Femur (tissue), 1 donor: ENCODE measurements at regions not wholly inside any gene's neighbourhood (a gene's known extent, or its start where the extent isn't known, plus 50 kb on each side); places are given as distances from the start of the nearest gene placed in this dataset.
"Not testable (repeated sequence)": the region's sequence is repeated elsewhere in the genome, so short reads cannot be mapped to it uniquely, and the experiment has no call there.

ENCODE experiments used
- DNase-seq: peaks from one replicate; pipeline ENCODE4 v3.0.0-alpha.2; 2017

DNA sequence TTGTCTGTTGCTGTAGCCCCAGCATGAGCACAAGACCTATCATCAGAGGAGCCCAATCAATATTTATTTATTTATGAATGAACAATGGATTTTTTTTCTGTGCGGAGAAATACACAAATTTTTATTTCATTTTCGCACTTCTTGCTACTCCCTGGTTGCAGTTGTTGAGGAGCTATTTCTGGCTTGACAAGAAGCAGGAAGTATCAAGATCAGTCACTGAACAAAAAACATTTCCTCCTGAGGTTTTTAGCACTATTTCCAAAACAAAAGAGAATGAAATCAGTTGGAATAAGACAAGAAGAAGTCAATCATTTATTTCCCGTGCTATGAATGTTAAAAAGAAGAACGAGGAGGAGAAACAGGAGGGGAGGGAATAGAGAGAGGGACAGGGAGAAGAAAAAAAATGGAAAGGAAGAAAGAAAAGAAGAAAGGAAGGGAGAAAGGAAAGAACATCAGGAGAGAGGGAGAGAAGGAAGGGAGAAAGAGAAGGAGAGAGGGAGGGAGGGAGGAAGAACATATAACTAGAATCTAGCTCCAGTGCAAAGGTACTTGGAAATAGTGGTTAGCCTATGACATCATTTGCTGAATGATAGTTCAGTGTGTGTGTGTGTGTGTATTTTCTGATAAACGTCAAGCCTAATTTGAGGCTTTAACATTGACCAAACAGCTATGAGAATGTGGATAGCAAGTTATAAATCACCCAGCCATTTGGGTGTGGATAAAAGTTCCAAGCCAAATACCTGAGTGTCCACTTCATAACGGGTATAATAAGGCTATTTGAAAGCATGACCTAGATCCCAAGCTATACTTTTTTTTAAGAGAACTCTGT, 586.0 kb downstream of the EBF1 start:
- DNase-seq: no peak

DNA sequence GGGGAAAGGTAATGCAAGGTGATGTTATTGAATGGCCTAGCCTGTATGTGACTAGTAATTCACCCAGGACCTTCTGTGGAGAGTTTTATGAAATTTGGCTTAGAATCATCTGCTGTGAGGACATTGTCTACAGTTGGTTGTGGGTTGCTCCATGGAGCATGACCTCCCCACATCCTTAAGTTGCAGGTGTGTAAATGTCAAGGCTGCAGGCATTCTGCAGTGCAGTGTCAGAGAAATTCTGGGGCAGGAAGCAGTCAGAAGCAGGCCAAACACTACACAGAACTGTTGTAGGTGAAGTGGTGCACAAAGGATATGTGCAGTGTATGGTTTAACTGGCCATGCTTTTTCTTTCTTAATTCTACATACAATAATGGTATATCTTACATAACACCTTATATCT, 588.3 kb downstream of the EBF1 start:
- DNase-seq: no peak

DNA sequence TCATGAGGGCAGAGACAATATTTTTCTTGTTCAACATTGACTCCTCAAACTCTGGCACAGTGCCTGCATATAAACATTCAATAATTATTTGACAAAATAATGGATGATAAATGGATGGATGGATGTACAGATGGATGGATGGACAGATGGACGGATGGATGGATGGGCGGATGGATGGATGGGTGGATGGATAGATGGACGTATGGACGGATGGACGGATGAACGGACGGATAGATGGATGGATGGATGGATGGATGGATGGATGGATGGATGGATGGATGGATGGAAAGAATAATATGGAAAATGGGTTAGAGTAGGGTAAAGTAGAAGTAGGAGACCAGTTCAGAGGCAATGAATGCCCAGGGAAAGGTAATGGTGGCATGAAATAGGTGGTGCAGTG, 589.2 kb downstream of the EBF1 start:
- DNase-seq: no peak

DNA sequence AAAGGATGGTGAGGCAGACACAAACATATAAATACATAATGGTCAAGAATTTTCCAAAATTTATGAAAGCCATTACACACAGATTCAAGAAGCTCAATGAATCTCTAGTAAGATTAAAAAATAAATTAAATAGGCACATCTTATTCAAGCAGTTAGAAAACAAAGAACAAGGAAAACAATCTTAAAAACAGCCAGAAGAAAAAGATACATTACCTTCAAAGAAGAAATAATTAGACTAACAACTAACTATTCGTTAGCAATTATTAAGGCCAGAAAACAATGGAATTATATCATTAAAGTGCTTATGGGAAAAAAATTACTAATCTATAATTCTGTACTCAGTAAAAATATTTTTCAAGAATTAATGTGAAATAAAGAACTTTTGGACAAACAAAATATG, 593.1 kb downstream of the EBF1 start:
- DNase-seq: no peak

DNA sequence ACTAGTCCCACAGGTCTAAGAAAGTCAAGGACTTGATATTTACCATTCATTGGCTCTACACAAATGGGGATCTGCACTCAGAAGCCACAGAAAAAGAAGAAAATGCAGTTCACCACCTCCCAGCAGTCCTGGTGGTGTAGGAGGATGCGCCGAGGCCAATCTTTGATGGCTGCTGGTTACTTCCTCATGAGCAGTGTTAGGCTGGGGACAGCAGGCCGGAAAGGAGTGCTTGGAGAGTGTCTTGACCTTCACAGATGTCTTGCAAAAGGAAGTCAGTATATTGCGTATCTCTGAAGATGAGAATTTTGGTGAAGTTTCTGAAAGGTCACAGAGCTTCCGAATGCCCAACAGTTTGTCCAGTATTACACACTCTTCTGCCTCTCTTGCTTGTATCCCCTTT, 597.0 kb downstream of the EBF1 start:
- no peak for DNase-seq

DNA sequence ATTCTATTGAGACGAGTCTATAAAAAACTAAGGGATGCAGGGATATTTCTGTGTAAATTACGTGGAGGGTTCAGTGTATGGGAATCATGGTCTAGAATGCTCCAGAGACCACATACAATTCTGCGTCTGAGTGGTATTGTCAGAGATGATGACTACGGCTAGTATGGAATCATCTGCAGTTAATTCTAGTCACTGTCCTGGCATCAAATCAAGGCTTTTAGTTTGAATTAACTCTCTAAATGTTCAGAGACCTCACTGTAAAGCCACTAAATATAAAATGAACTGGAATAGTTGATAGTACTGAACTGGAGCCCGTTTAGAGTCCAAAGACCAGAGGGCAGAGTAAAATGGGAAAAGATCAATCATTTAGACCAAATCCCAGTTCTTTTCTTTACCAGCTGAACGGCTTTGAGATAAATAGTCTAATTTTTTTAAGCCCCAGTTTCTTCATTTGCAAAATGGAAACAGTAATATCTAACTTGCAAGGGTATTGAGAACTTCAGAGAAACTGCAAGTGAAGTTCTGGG, 599.8 kb downstream of the EBF1 start:
- no peak for DNase-seq

DNA sequence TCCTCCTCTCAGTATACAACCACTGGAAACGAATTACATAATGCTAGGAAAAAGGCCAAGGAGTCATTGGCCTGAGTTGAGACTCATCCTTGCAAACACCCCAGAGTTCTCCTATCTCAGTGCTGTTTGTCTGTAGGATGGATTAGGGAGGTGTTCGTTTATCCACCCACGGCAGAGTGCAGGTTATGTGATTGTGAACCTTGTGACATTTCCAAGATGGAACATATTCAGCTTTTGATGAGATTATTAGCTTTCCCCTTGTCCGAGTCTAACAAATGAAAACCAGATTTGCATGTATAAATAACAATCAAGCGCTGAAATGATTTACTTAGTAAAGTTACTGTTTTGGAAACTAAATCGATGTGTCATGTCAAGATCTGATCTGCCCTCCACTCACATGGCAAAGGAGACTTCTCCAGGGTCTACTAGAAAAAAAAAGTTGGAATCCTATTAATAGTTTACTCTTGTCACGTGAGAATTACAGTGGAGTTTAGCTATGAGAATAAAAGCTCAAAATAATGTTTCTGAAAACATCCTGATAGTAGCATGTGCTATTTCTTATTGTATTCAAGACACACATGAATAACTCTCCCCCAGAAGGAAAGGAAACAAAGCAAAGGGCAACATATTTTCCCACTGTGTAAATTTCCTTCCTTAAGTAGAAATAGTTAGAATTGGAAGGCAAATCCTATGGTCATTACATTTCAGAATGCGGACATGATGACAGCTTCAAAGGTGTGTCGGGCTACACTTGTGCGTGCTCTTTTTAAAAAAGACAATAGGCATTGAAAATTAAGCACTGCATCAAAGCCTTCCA, 600.4 kb downstream of the EBF1 start:
- DNase-seq: peak; percentile 73

DNA sequence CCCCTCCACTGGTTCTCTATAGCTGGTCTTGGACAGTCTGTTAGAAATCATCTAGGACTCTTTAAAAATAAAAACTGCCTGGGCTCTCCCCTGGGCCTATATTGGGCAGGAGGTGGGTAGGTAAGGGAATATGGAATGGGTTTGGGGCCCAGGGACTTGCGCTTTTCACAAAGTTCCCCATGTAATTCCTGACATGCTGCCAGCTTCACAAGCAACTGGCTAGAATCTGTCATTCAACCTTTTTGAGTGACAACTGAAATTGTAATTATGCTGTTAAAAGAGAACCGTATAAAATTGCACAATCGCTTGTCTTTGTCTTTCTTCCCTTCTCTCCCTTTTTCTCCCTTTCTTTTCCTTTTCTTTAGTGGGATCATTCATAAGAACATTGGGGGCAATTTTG, 603.1 kb downstream of the EBF1 start:
- DNase-seq: no peak

DNA sequence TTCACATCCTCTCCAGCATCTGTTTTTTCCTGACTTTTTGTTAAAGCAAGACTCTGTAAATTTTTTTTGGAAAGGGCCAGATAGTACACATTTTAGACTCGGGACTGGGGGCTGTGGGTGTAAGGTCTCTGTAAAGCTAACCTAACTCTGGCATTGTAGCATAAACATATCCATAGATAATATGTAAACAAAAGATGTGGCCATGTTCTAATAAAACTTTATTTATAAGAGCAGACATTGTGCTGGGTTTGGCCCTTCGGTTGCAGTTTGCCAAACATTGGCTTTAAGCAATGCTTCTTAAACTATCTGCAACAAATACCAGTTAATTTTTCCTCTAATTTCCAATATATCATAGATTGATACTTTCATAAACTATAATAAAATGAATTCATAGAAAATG, 605.2 kb downstream of the EBF1 start:
- no peak for DNase-seq

DNA sequence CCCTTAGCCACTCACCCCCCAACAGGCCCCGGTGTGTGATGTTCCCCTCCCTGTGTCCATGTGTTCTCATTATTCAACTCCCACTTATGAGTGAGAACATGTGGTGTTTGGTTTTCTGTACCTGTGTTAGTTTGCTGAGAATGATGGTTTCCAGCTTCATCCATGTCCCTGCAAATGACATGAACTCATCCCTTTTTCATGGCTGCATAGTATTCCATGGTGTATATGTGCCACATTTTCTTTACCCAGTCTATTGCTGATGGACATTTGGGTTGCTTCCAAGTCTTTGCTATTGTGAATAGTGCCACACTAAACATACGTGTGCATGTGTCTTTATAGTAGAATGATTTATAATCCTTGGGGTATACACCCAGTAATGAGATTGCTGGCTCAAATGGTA, 605.7 kb downstream of the EBF1 start:
- DNase-seq: not testable (repeated sequence)

DNA sequence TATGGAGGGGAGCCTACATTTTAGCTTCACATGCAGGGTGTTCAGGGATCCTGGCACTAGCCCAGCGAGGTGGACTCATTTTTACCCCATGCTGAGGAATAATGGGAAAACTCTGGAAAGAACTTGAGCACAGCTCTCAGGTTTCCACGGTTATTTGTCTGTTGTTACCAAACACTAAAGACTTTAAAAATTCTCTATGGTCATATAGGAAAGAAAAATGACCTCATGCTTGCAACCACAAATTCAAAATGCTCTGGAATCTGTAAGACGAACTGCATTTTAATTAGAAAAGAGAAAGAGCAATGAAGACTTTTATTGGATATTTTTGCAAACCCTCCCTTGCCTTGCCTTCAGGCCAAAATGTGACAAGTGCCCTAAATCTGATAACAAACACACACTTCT, 606.9 kb downstream of the EBF1 start:
- peak; percentile 68 for DNase-seq

DNA sequence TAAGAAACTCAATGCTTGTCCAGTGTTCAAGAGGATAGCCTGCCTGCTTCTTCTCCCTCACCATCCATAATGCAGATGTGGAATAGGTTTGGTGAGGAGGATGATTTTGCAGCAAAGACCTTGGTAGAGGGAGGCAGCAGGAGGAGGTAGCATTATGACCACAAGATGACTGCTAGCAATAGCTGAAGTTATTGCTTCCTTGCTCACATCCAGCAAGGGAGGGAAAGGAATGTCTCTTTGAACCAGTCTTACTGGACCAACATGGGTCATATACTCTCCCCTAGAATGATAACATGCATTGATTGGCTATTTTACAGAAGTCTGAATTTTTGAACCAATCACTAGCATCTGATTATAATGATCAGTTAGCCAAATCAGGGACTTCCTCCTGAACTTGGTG, 607.6 kb downstream of the EBF1 start:
- DNase-seq: no peak

DNA sequence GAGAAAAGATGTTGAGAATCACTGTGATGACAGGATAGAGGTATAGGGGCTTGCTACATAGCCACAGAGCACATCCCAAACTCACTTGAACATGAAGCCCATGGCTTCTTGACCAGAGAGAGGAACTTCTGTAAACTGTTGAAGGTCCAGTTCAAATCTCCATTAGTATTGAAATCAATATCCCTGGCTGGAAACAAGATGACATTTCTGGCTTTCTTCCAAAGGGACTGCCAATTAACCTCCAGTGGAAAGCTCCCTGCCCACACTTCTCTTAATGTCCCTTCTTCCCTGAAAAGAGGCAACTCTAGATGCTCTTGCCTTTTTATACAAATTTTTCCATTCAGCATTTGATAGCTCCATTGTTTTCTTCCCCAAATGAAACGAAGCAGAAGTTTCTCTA, 612.1 kb downstream of the EBF1 start:
- DNase-seq: no peak

DNA sequence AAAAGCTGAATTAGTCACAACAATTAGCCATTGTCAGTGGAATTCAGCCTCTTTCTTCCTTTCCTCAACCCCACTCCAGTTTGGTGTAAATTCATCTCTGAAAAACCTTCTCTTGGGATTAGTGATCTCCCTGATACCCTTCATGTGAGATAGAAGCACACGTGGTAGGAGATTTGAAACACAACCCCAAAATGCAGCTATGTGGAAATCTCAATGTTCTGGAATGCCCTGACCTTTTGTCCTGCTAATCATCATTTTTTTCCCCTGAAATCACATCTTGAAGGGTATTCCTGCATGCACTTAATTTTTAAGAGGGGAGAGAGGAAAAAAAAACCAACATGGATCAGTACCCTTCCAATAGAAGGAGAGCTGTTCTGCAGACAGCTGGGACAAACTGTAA, 612.6 kb downstream of the EBF1 start:
- no peak for DNase-seq

DNA sequence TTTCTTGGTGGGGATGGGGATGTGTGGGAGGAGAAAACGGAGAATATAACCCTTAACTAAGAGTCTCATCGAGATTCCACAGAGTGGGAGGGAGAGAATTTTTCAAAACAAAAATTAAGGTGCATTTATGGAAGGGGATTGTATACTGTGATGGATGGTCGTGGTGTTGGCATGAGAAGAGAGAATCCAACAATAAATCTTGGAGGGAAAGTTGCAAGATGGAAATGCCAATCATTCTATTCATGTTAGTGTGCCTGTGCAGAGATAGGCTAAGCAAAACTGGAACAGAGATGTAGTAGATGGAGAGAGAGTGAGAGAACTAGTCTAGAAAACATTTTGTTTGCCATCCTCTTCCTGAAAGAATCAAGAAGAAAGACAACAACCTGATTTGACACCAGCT, 613.1 kb downstream of the EBF1 start:
- no peak for DNase-seq

DNA sequence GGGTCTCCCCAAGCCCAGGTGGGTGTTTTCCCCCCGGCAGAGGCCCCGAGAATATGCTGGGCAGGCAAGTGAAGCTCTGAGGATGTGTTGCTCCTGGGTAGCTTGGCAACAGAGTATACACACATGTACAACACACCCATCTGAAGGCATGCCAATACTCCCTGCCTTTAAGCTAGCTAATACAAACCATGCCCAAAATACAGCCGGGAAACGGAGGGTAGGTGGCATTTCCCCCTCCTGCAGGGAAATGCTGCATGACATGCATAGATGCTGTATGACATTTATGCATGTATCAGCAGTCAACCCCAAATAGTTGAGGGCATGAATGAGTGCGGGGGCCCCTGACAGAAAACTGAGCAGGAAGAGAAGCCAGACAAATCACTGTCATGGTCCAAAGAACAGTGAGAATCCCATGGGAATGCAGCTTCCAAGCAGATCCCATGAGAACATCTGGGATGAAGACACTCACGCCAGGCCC, 614.1 kb downstream of the EBF1 start:
- DNase-seq: peak; percentile 88

DNA sequence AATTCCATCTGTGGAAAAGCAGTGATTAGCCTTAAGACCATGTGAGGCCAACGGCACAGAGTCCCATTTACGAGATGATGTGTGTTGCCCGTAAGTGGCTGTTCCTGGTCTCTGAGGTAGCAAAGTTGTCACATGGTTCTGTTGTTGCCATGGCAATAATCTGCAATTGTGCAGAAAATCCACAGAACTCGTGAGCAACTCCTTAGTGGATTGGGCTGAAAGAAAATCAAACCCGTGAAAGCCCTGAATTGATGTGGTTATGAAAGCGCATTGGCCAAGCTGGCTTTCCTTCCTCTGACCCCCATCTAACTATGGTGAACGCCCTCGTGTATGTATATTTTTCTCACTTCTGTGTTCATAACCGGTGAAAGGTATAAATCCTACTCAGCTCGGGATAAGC, 614.7 kb downstream of the EBF1 start:
- peak; percentile 62 for DNase-seq

DNA sequence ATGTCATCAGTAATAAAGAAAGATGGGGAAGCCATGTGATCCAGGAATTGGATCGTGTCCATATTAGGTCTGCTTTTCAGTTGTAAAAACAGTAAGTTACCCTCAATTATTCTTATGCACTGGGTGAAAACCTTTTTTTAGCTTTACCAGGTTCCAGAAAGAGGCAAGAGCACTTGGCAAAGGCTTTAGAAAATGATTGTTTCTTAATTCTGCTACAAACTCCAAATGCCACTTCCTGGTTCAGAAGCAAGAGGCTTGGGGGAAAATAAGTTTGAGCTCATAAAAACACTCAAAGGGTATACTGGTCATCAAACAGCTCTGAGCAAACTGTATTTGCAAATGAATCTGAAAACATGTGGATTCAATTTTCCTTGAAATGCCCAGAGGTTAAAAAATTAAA, 615.6 kb downstream of the EBF1 start:
- no peak for DNase-seq

DNA sequence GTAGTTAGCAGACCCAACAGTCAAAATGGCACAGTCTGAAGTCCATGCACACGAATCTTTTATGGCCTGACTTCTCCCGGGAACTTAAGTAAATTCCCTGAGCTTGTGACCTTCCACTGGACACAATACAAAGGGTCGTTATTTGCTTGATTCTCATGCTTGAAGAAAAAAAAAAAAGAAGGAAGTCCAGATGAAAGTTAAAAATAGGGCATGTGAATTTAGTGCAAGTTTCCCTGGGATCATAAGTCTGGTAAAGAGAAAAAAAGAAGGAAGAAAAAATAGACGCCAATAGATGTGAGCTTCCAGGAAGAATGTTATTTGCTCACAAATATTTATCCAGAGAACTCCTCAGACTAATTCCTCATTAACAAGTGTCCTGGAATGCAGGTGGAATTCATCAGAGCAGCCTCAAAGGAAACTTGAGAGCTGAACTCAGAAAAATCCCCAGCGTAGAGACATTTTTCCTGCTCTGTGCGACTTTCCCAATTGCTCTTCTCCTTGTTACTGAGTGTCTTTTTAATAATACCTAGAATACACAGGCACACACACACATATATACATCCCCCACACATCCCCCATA, 616.3 kb downstream of the EBF1 start:
- no peak for DNase-seq

DNA sequence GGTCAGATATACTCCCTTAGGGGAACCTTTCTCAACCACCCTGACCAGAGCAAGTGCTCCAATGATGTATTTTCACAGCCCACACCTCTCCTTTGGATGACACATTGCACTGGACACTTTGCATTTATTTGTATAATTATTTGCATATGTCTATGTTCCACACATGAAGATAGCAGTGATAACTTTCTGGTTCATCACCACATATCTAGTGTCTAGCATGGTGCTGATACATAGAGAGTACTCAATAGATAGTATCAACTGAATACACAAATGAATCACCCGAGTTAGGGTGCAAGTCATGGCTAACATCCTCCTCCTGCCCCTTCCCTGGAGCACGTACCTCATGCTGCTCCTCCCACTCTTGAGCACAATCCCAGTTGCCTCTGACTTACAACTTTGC, 617.6 kb downstream of the EBF1 start:
- DNase-seq: no peak

DNA sequence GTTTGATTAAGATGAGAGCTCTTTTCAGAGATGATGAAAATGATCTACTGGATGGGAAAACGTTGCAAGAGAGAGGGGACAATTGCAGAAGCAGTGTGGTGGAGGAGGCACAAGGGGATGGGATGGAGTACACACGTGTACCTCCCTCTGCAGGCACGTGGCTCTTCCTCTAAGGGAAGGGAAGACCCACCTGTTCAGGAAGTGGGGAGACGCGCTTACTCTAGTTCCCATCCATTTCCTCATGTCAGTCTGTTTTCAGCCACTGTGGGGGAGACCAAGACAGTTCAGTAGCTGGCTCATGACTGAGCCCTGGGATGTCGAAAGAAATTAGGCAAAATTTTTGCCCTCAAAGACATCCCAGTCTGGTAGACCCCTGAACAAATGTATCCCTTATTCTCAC, 619.2 kb upstream of the CLINT1 start:
- no peak for DNase-seq

DNA sequence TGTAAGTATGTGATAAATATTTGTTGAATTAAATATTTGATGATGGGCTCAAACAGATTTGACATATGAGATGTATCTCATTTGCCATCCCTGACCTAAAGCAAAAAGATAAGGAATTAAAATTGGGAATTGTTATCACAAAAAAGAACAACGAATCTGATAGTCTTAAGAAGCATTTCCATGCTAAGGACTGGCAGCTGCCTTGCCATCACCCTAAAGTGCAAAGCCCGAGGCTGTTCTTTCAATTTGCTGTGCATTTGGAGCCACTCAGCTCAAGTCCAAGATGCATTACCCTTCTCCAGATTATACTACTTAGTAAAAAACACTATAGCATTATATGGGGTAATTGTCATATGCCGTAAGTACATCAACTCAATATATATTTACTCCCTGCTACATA, 618.3 kb upstream of the CLINT1 start:
- DNase-seq: no peak

DNA sequence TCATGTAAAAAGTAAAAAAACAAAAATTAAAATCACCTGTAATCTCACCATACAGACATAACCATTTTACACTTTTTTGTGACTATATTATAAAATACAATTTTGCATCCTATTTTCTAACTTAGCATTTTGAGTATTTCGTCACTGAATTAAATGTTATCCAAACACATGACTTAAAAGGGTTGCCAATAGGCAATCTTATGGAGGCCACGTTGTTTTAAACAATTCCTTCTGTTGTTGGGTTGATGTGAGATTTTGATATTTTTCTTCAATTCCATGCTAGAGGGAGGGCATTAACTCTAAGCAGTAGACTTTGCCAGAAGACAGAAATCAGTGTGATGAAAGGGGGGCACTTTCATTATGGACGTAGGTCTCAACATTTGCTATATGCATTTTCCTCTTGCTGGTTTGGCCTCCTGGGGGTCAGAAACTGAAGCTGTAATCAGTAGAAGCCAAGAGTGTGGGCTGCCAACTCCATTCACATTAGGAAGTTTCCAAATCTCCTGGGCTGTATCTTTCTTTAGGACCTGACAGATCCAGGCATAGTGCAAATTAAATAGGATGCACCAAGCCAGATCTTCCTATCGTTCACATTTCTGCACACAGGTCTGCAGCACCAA, 614.2 kb upstream of the CLINT1 start:
- DNase-seq: no peak
